GM18505 (cell line): ENCODE measurements at regions not wholly inside any gene's neighbourhood (a gene's known extent, or its start where the extent isn't known, plus 50 kb on each side); places are given as distances from the start of the nearest gene placed in this dataset.

Source experiments
- ATAC-seq: cut with Tn5 transposase; IDR thresholded peaks from one replicate; pipeline ENCODE4 v1.9.1; 2021; ENCODE audit not compliant: unreplicated experiment
- POLR2A ChIP-seq: IDR thresholded peaks from 4 replicates; pipeline ENCODE4 v1.6.1; 2011; ENCODE audit warnings: borderline replicate concordance; ENCODE audit not compliant: insufficient read depth, insufficient read length; ENCODE audit errors: extremely low read depth

DNA sequence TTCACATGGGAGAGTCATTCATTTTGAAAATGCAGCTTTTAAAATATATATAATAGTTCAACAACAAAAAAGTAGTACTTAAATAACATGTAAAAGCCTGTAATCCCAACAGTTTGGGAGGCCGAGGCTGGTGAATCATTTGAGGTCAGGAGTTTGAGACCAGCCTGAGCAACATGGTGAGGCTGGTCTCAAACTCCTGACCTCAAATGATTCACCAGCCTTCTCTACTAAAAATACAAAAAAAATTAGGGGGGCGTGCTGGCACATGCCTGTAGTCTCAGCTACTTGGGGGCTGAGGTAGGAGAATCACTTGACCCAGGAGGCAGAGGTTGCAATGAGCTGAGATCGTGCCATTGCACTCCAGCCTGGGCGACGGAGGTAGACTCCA is 256.3 kb upstream of the RGS6 start:
- TF ChIP-seq POLR2A: no peak
- ATAC-seq: no peak

DNA sequence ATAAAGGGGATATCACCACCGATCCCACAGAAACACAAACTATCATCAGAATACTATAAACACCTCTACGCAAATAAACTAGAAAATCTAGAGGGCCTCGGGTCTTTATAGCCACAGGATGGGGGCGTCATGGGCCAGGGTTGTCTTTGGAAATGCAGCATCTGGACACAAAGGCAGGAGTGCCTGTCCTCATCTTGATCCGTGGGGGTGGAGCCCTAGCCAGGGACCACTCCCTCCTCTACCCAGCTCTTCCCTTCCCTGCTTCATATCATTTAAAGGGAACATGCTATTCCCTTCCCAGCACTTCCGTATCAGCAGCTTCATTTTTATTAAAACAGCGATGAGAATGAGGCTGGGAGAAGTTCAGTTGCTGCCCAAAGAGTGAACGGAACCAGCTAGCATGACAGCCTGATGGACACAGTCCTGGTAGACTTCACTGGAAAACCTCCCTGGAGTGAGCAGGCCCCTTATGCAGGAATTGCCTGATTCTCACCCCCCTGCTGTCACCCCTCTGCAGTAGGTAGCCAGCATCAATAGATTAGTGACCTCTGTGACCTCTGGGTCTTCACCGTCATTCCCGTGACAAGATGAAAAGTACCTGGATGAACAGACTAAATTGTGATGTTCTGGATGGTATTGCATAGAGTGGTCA is 251.4 kb upstream of the RGS6 start:
- ATAC-seq: no peak
- no peak for TF ChIP-seq POLR2A

DNA sequence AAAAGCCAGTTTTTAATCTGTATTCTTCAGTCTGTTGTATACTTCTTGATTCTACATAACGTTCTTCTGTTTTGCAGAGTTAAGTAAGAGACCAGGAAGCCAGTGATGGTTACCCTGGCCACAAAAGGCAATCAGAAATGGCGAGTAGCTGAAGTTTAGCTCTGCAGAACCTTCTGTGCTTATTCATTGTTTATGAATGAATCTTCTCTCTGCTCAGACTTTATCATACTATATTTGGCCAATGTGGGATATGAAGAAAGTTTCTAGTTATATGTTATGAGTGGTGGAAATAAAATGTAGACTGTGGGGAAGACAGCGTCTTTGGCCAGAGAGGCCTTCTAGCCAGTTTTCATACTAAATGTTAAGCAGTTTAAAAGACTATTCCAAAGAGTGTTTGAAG is 249.9 kb upstream of the RGS6 start:
- ATAC-seq: no peak
- TF ChIP-seq POLR2A: no peak

DNA sequence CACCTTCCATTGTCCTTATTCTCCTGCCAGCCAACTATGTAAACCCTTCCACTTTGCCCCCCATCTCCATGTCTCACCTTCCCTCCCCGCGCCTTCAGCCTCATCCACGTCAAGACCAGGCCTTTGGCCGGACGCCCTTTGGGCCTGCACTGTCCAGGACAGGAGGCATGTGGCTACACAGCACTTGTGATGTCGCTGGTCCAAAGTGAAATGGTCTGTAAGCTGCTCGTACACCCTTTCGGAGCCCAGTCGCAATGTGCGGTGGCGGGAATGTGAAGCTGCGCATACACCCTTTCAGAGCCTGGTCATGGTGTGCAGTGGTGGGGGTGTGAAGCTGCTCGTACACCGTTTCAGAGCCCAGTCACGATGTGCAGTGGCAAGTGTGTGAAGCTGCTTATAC is 247.9 kb upstream of the RGS6 start:
- no peak for ATAC-seq
- TF ChIP-seq POLR2A: no peak

DNA sequence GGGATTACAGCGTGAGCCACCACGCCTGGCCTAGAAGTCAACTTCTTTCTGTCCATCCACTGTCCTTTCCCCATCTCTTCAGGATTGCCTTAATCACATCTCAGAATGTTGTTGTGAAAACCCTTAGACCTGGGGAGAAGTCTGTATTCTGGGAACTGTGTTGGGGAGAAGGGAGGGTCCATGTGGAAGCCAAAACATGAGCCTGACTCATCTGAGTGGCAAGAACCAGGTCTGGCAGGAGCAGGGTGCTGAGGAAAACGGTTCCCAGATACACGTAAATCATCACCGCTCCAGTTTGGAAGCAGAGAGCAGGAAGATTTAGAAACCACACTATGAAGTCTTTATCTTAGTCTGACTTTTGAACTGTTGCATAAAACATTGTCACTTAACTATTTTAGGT is 245.6 kb upstream of the RGS6 start:
- ATAC-seq: no peak
- TF ChIP-seq POLR2A: no peak

DNA sequence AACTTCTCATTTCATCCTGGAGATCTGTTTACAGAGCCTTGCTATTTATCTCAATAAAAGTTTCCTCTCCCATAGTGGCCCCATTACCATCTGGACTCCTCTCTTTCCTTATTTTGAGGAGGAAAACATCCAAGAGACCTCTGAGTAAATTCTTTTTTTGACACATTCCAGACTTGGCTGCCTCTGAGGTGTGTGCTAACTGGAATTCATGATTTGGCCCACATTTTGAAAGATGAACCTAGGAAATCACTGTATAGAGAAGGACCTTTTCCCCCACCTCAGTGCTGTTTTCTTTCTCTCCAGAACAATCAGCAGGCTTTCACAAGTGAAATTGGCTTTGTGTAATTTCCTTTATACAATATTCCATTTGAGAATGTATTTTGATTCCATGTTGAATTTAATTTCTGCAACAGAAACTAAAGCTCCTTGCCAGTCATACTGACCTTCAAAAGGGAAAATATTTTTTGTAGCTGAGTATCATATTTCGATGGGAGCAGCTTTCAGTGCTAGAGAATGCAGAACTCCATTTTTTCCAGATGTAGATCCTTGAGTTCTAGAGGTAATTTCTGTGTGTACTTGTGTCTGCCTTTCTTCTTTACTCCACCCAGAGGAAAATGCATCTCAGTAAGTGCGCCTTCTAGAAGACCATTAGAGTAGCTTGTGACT is 244.9 kb upstream of the RGS6 start:
- no peak for ATAC-seq
- TF ChIP-seq POLR2A: no peak

DNA sequence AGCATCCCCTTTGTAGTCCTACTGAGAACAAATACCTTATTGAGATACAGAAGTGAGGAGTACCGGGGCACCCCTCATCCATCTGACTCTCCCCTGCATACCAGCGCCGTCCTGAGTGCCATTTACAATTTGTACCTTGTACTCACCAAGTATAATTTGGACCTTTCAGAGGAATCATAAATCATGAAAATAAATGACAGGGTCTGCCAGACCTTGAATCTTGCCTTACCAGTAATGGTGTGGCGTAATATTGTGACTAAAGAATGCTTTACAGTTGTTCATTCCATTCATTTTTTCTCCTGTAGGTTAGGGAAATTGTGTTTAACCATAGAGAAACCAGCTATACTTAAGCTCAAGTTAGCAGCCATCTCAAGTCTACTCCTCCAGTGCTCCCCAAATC is 243.7 kb upstream of the RGS6 start:
- no peak for TF ChIP-seq POLR2A
- no peak for ATAC-seq

DNA sequence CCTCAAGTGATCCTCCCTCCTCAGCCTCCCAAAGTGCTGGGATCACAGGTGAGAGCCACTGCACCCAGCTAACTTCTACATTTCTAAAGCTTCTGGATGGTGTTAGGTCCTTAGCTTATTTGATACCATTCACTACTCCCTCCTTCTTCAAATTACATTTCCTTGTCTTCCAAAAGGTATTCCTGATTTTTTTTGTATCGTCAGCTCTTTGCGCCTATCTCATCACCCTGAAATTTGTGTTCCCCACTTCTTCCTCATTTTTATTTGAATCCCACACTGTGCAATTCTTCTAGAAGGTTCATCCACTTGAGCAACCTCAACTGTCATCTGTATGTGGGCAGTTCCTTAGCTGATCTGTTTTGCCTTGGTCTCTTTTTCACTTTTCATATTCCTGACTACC is 241.8 kb upstream of the RGS6 start:
- ATAC-seq: no peak
- no peak for TF ChIP-seq POLR2A

DNA sequence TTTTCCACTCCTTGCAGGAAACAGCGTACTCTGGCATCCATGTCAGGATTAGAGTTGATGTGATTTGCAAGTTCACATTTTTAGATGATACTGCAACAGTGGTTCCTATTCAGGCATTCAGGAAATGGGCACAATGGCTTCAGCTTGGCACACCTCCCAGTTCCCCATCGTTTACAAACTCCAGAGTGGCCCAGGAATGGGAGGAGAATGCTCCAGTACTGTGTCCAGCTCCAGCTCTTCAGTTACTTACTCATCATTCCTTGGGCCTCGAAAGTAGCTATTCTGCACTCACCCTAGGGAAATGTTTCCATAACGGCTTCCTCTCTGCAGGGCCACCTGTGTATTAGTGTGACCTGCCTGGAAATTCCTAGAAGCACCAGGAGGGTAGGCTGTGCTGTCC is 239.7 kb upstream of the RGS6 start:
- no peak for TF ChIP-seq POLR2A
- no peak for ATAC-seq

DNA sequence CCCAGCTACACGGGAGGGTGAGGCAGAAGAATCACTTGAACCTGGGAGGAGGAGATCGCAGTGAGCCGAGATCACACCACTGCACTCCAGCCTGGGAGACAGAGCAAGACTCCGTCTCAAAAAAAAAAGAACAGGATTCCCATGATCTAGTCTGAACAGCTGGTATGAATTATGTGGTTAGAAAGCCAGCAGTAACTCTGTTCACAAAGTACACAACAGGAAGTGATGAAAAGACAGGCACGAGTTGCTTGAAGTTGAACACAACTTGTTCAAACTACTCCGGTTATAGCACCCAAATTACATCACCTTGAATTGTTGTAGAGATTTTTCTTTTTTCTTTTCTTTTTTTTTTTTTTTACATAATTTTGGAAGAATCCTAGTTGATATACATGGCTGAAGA is 238.8 kb upstream of the RGS6 start:
- no peak for TF ChIP-seq POLR2A
- no peak for ATAC-seq

DNA sequence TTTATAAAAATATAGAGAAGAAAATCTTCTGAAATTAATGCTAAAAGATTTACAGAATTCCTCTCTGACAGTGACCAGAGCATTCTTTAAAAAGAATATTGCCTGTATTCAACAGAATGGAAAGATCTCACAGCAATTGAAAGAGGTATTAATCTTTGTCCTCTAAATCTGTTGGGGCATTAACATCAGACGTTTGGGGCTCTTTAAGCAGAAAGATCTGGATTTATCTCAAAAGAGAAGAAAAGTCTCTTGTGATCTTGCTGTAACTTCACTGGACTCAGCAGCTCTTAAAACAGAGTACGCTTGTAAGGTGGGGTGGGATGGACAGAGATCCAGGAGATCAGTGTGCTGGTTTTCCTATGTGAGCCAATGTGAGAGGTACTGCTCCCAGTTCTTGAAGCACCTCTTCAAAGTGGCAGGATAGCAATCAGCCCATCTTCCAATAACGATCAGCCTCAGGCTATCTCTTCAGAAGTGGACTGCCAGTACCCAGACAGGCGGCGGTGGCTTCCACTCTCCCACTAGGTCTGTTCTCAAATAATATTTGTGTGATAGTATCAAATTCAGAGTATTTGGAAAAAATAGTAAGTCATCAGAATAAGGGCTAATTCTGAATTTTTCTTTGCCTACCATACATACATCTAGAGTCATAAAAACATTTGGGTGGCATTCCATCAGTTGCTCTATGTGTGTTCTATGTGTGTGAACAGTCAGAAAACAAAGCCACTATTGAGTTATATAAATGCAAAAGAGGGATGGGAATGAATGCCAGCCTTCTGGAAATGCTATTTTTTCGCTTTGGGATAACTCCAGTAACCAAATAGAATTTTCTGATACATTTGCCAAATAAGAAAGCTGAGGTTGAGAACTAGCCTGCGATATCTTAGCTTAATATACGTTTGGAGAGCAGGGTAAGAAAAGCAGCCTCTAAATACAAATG is 237.4 kb upstream of the RGS6 start:
- no peak for TF ChIP-seq POLR2A
- no peak for ATAC-seq

DNA sequence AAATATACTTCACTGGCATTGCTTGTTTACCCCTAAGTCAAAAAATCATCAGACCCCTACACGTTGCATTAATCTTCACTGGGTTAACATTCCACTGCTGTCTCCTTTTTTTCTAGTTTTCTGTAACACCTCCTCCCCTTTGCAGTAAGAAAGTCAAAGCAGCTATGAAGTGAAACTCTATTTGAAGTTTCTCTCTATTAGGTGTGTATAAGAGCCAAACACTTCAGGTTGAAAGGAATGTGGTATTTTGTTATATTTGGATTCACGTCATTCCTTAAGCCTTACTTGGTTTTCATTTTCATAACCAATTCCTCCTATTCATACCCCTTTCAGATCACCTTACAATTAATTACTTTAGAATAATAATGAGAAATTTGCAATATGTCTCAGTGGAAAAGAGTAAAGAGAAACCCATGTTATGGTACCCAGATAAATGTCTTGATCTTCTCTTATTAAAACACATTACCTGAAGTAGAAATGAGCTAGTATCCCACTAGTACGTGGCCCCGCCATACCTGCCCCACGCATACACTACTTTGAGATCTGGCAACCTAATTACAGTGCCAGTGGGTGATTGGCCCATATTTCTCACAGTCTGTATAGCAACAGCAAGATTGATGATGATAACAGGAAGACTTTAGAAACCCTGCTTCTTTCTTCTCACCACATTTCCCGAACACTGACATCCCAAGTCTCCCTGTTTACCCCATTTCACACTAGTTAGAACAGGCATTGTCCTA is 236.4 kb upstream of the RGS6 start:
- no peak for TF ChIP-seq POLR2A
- no peak for ATAC-seq

DNA sequence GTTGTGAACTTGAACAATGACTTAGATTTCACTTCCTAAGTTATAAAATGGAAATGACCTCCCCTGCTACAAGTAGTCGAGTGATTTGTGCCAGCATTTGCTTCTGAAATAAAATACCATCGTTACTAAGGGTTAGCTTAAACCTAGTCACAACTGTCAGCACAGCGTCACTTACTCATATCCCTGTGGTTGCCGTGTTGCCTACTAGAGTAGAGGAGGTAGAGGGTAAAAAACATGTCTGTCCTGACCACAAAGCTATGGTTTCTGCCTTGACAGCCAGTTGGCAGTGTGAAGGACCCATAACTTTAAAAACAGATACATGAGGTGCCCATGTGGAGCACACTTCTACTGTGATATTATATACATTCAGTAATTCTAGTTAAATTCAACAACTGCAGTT is 234.2 kb upstream of the RGS6 start:
- ATAC-seq: no peak
- TF ChIP-seq POLR2A: no peak
